ENCODE measurements at regions not wholly inside any gene's neighbourhood (a gene's known extent, or its start where the extent isn't known, plus 50 kb on each side); places are given as distances from the start of the nearest gene placed in this dataset.
"Not testable (repeated sequence)": the region's sequence is repeated elsewhere in the genome, so short reads cannot be mapped to it uniquely, and the experiment has no call there.

DNA sequence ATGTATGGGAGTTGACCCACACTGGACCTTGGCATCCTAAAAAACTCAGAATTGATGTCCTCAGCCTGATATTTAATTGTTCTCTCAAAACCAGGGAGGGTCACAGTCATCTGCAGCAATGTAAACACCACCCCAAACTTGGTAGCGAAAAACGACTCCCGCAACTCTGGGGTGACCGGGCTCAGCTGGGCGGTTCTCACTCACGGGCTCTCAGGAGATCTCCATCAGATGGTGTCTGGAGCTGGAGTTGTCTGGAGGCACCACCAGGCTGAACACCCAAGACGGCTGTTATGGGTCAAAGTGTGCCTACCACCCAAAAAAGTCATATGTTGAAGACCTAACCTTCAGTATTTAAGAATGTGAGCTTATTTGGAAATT is 50.9 kb upstream of the NXT1 start:
- no peak for DNase-seq

DNA sequence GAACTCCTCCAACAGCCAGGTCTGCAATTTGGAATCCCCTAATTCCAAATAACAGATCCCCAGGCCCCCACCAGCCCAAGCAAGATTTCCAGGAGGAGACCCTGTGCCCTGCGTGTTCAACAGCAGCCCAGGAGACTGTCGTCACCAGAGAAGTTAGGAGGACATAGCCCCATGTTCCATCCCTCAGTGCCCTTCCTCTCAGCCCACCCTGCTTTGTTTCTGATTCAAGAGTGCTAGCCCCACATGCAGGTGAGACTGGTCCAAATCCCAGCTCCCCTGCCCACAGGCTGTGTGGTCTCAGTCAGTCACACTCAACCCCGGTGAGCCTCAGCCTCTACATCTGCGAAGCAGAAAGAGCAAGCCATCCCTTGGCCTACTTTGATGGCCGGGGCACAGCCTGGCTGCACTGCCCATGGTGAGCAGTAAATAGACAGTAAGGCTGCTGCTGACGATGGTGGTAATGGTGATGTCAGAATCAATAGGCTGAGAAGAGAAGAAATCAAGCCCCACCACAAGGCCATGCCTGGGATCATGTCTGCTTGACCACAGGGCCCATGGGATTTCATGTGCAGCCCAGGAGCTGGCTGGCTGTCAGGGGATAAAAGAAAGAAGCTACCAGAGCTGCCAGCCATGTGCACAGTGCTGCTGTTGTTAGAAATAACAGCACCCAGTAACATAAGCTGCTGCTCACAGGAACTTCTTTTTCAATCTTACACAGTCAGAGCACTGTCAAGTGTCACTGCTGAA is 51.5 kb upstream of the NXT1 start:
- DNase-seq = no peak

GRCh38 chr20:23298155-23298554 is 52.4 kb upstream of the NXT1 start:
- no peak for DNase-seq

GRCh38 chr20:23296841-23297701 is 53.5 kb upstream of the NXT1 start:
- peak; percentile 9 for DNase-seq

GRCh38 chr20:23295934-23296333 is 54.7 kb upstream of the NXT1 start:
- no peak for DNase-seq

- no peak for DNase-seq
Measured at GRCh38 chr20:23294671-23295070, 55.9 kb upstream of the NXT1 start.

- no peak for DNase-seq
Measured at GRCh38 chr20:23294166-23294565, 56.4 kb upstream of the NXT1 start.

DNA sequence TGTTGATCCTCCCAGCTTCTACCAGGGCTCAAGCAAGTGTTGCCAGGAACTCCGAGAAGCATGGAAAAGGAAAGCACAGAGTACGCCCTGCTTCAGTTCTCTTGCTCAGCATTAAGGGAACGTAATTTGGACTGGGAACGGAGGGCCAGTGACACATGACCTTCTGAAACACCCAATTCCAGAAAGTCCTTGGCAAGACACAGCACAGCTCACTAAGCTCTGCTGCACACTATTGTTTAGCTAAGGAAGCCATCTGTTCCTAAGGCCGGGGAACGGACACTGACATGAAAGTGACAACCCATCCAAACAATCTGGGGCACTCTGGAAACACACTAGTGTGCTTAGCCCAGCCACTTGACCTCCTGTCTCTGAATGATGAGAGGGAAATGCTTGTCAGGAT is 56.9 kb upstream of the NXT1 start:
- DNase-seq = no peak

DNA sequence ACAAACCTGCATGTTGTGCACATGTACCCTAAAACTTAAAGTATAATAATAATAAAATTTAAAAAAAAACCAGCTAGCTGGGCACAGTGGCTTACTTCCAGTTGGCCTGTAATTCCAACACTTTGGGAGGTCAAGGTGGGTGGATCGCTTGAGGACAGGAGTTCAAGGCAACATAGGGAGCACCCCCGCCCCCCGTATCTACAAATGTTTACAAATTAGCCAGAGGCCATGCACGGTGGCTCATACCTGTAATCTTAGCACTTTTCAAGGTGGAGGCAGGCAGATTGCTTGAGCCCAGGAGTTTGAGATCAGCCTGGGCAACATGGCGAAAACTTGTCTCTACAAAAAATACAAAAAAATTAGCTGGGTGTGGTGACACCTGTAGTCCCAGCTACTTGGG is 58.3 kb upstream of the NXT1 start:
- not testable (repeated sequence) for DNase-seq

- no peak for DNase-seq
Measured at GRCh38 chr20:23291575-23292240, 58.9 kb upstream of the NXT1 start.

GRCh38 chr20:23290761-23291574 is 59.6 kb upstream of the NXT1 start:
- no peak for DNase-seq

DNA sequence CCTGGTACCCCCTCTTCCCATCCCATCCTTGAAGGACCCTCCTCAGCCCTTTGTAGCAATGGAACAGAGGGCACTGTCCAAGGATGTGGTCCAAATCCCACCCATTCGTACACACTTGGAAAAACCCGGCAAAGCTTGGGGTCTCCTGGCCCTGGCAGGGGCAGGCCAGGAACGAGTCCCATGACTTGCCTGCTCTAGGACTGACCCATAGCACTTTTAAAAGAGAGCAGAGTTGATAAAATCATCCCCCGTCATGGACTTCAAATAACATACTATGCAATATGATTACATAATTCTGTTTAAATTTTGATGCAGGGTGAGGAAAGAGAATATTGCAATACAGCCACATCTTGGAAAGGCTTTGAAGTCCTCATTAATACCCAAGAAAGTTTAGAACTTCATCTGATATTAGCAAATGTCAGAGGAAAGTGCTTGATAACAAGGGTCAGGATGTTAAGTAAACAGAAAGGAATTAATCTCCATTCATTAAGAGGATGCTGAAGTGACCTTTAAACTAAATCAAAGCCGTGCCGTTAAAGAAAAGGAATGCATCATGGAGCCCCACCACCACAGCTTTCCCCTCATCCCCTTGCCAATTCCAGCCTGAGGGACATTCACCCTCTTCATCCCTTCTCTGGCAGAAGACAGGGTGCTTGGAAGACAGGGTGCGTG is 60.7 kb upstream of the NXT1 start:
- DNase-seq = no peak

GRCh38 chr20:23289249-23289648 is 61.3 kb upstream of the NXT1 start:
- no peak for DNase-seq

DNA sequence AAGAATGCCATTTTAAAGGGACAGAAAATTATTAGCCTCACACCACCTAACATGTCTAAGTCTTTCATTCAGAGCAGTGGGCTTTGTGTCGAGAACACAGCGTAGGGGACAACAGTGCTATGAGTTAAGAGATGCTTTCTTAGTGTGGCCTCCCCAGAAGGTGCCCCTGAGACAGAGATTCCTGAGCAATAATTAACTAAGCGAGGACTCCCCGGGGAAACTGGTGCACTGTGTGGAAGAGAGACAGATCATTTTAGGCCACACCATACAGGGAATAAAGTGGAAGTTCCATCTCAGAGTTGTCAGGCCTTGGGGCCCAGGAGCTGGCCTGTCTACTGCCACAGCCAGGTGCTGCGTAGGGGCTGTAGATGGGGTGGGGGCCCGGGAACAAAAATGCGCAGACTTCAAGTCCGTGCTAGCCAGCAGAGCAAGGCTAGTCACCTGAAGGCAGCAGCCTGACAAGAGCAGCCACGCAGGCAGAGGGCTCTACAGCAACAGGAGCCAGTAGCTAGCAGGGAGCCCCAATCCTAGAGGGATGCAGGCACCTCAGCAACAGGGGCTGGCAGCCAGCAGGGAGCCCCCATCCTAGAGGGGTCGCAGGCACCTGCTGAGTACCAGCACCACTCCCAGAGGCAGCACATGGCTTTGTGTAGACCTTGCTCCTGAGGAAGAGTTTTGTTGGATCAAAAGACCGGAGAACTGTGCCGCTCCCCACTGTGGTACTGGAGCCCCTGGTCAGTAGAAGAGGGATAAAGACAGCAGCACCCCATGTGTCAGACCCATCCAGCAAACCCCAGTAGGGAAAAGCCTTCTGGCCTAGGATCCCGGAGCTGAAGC is 63.0 kb upstream of the NXT1 start:
- no peak for DNase-seq

DNA sequence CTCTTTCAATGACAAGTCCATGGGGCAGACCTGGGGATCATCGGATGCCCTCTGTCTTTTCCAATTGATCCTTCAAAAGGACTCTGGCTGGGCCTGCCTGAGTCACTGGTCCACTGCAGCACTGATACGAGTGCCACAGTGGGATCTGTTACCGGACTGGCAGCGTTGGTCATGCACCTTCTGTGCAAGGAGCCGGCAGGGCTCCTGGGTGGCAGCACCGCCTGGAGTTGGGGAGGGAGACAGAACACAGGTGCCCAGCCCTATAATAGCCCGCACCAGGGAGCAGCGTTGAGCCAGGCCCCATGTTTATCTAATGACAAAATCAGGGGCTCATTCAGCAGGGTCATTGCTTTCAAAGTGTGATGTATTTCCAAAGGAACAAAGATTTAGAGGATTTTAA is 64.2 kb upstream of the NXT1 start:
- no peak for DNase-seq

GRCh38 chr20:23285536-23285935 is 65.1 kb upstream of the NXT1 start:
- DNase-seq = no peak

- no peak for DNase-seq
Measured at GRCh38 chr20:23284009-23284408, 66.6 kb upstream of the NXT1 start.

GRCh38 chr20:23283096-23283850 is 67.3 kb upstream of the NXT1 start:
- DNase-seq = no peak

DNA sequence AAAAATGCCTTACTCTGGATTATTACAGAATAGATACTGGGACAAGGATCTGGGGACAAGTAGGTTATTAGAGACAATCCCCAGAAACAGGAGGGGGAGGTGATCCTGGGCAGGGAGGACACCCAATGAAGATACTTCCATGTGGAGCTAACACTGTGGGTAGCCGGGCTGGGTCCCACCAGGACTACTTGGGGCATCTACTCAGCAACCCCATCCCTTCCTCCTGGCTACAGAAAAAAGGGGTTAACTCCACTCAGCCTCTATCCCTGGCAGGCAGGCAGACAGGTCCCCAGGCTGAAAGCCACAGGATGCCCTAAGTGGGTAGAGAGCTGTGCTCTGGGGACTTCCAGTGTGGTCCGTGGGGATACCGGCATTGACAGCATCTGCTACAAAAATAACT is 68.0 kb upstream of the NXT1 start:
- no peak for DNase-seq

DNA sequence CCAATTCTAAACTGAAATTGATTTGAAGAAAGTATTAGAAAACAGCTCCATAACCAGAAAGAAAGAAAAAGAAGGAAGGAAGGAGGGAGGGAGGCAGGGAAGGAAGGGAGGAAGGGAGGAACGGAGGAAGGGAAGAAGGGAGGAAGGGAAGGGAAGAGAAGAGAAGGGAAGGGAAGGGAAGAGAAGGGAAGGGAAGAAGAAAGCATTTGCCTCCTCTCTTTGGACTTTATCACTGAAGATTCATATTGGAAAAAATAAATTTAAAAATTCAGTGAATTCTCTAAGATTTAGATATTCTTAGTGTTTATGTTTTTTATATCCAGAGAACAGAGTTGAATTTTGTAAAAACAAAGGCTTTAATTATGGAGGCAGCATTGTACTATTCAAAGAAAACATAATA is 68.5 kb upstream of the NXT1 start:
- DNase-seq = no peak
